ENCODE measurements at regions not wholly inside any gene's neighbourhood (a gene's known extent, or its start where the extent isn't known, plus 50 kb on each side); places are given as distances from the start of the nearest gene placed in this dataset.

GRCh38 chr22:48844056-48844675 lies 983.5 kb downstream of the BRD1 start:
- no TSS peak for BruUV-seq (replicated peaks)
- Histone ChIP-seq H3K4me3 (replicated peaks in 1 of 3; ENCODE audit: insufficient read depth in 1 of 3, low read depth in 2 of 3, low read length in 3 of 3) (no peak overlapping the region), H3K27me3 (ENCODE audit: control insufficient read depth in 1 of 2, insufficient read depth in 2 of 2, low read length in 2 of 2) (peaks cover 3 to 18% of the 10 kb centered on the region in 2 experiments; a peak in 3 of 5 replicates), H3K79me2 (ENCODE audit: insufficient read depth, low read length) (no peaks in the 10 kb centered on the region), H3K4me2 (ENCODE audit: low read depth, low read length) (no peak overlapping the region), H3K4me1 (ENCODE audit: insufficient read depth, low read length) (no peaks in the 10 kb centered on the region), H3K27ac (ENCODE audit: extremely low read length, insufficient read depth, low read length) (no peak overlapping the region), H3K9ac (ENCODE audit: insufficient read depth, low read depth, low read length) (no peak overlapping the region), H4K20me1 (ENCODE audit: insufficient read depth, low read length) (no peaks in the 10 kb centered on the region), H2AFZ (ENCODE audit: low read length) (no peak overlapping the region), H3K9me3 (ENCODE audit: low read length) (no peaks in the 10 kb centered on the region), H3K36me3 (replicated peaks in 1 of 2; ENCODE audit: control insufficient read depth in 1 of 2, insufficient read depth in 2 of 2, low read length in 2 of 2) (no peaks in the 10 kb centered on the region)
- in situ Hi-C loops (cut with HindIII; ENCODE audit: extremely low pct_ligation_motif_present, low pct_unique_long_range_greater_than_20kb) = no loop called here
- CTCF ChIA-PET (ENCODE audit: low intra/inter-chr PET ratio, low total read pairs) = no interaction called here
- WGBS (ENCODE audit: low lambda C conversion rate) = 40% methylated on average over 13 of the region's 20 CpGs
- FAIRE-seq = no peak
- no peak for DNase-seq (ENCODE audit: low spot score)
- POLR2A ChIA-PET = no interaction called here
- intact Hi-C loops (cut with micrococcal nuclease; ENCODE audit: unreplicated experiment) = no loop called here
- TF ChIP-seq FOXP1 (IDR thresholded peaks at IDR 0.05) (no peak), FOXP1 (CRISPR knock-in tag; IDR thresholded peaks at IDR 0.05) (no peak), ZSCAN31 (CRISPR knock-in tag; IDR thresholded peaks at IDR 0.05; ENCODE audit: low read depth) (no peak), TBX2 (CRISPR knock-in tag; IDR thresholded peaks at IDR 0.05; ENCODE audit: borderline replicate concordance) (no peak), ATF4 (CRISPR knock-in tag; IDR thresholded peaks at IDR 0.05) (no peak), EED (CRISPR knock-in tag; IDR thresholded peaks at IDR 0.05) (no peak), ZNF30 (CRISPR knock-in tag; IDR thresholded peaks at IDR 0.05) (no peak), GTF3A (CRISPR knock-in tag; conservative IDR thresholded peaks at IDR 0.05) (no peak), KLF13 (CRISPR knock-in tag; IDR thresholded peaks at IDR 0.05) (no peak), HDAC1 (CRISPR knock-in tag; IDR thresholded peaks at IDR 0.05) (no peak), ONECUT2 (CRISPR knock-in tag; IDR thresholded peaks at IDR 0.05) (no peak), CAMTA2 (CRISPR knock-in tag; IDR thresholded peaks at IDR 0.05; ENCODE audit: borderline replicate concordance) (no peak), ZFP37 (CRISPR knock-in tag; IDR thresholded peaks at IDR 0.05; ENCODE audit: borderline replicate concordance) (no peak)
- no peak for ATAC-seq

Measured in HepG2 (cell line).